ENCODE measurements at regions not wholly inside any gene's neighbourhood (a gene's known extent, or its start where the extent isn't known, plus 50 kb on each side); places are given as distances from the start of the nearest gene placed in this dataset.

DNA sequence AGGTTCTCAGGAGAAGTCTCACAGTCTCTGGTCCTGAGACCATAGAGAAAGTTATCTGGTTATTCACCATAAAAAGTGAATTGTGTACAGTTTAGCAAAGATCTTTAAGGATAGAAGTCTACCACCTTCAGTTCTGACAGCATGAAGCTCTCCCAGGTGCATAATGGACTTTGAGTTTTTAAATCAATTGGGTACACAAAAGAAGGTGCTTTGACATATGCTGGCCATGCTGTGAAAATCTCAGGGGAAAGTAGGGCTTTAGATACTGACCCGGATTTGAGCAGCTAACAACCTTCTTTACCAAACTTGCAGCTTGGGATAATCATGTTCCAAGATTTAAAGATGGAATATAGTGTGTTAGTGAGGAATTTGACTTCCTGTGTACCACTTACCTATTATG, 264.2 kb downstream of the ZSWIM6 start:
- DNase-seq (ENCODE audit: low spot score), result no peak

- DNase-seq (ENCODE audit: low spot score), result no peak
Observed at GRCh38 chr5:61597684-61598083, 265.6 kb downstream of the ZSWIM6 start.

DNA sequence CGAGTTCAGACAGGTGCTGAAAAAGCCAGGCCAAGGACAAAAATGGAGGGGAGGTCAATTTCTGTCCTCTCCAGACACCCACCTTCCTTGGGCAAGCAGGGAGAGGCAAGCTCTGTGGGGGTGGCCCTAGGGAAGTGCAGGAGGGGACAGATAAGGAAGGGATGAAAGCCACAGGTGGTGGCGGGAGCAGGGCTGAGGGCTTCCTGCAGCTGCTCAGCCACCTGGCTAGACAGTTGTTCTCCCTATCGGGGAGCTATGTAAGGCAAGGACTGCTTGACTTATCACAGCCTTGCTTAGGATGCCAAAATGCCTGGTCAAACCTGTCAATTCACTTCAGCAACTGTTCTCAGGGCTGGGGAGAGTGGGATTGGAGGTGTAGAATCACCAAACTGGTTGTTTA, 266.1 kb downstream of the ZSWIM6 start:
- no peak for DNase-seq (ENCODE audit: low spot score)

GRCh38 chr5:61599370-61600122, 267.5 kb downstream of the ZSWIM6 start:
- DNase-seq (ENCODE audit: low spot score), result no peak

GRCh38 chr5:61600123-61600444, 268.0 kb downstream of the ZSWIM6 start:
- DNase-seq (ENCODE audit: low spot score), result no peak

GRCh38 chr5:61600945-61601511, 269.0 kb downstream of the ZSWIM6 start:
- no peak for DNase-seq (ENCODE audit: low spot score)

DNA sequence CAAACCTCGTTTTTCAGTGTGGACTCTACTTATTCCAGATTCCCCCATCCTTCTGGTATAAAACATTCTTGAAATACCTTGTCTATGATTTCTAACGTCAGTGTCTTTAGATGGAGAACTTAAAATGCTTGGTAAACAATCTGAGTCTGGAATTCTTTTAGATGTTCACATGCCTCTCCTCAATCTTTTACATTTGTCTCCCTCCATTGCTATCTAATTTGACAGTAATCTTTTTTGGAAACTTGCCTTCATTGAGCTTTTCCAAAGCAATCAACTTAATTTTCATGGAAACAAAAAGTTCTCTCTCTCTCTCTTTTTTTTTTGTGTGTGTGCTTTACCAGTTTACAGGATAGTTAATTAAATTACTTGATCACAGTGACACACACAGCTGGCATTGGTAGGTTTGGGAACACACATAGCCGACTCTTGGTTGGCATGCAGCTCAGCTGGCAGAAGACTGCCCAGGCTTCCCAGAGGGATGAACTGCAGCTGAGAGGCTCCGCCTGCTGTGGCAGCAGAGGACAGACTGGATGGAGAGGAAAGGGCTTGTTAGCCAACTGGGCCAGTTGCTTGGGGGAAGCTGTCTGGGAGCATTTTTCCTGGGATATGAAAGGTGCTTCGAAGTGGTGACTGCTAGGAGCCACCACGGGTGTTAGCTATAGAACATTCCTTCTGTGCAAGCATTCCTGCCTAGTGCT, 271.3 kb downstream of the ZSWIM6 start:
- DNase-seq (ENCODE audit: low spot score), result peak; percentile 31

DNA sequence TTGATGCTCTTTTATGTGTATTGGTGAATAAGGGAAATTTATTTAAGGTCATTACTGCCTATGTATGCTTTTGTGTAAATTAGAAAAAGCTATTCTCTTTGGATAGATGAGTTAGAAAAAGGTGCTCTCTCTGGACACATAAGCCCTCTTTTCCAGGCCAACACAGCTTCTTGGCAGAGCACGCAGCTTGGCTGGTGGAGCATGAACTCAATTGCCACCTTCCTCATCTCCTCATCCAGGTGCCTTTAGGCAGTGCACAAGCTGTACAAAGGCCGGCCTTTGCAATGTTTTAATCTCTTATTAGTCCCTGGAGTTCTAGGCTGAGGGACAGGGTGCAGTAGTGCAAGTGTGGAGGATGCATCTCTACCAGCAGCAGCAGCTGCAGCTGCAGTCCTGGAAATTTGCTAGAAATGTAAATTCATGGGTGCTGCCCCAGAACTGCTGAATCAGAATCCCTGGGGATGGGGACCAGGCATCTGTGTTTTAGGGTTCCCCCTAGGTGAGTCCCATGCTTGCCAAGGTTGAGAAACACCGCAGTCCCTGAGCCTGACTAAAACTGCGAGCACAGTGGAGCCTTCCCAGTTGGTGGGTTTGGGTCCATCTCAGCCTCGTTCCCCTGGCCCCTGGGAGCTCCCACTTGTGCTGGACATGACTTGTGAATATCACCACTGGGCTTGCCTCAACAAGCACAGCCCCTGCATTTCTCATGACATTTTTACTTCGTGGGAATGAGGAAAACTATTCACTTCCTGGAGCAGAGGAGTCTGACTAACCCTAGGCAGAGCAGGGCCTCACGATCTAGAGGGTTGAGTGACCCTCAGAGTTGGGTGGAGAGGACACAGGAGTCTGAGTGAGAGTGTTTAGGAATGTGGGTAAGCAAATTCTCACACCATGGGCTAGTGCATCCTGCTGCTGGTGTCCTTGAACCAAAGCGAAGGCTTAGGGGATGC, 272.3 kb downstream of the ZSWIM6 start:
- no peak for DNase-seq (ENCODE audit: low spot score)

DNA sequence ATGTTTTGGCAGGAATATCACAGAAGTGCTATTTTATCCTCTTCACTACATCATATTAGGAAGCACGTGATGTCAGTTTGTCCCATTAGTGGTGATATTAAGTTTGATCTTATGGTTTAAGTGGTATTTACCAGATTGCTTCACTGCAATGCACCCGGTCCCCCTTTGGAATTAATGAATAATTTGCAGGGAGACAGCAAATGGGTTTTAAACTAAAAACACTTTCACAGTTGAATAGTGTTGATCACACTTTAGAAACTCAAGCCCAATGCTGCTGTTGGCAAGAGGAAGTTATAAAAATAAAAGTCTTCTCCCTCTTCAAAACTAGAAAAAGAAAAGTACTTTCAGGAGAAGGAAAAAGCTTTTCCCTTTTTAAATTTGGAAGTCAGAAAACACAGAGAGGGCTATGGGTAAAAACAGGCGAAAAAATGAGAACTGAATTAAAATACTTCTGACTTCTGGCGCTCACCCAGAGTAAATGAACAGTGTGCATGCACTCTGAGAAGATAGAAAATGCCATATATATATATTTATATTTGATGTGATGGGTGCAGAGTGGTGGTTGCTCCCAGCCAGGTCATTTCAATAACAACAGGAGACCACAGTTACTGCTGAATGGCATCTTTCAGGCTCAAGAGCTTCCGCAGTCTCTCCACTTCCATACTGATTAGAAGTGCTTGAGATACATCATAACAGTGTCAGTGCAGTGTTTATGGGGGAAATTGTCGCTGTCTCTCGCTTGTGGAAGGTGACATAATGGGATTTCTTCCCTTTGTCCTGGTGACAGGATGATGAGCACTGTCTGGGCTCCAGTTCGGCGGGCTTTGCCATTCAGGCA, 278.0 kb downstream of the ZSWIM6 start:
- no peak for DNase-seq (ENCODE audit: low spot score)

DNA sequence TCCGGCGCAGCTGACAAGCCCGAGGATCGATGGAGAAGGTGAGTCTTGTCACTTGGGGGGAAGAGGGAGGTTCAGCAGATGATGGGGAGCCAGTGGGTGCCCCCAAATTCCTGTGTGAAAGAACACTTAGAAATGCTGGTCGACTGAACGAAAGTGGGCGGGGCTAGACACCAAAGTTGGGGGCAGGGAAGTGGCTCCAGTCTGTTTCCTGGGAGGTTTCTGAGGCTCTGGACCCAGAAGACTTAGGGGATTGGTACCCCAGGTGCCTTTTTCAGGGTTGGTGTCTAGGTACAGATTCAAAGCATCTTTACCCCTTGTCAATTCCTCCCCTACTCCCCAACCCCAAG, 278.6 kb downstream of the ZSWIM6 start:
- DNase-seq (ENCODE audit: low spot score), result no peak

DNA sequence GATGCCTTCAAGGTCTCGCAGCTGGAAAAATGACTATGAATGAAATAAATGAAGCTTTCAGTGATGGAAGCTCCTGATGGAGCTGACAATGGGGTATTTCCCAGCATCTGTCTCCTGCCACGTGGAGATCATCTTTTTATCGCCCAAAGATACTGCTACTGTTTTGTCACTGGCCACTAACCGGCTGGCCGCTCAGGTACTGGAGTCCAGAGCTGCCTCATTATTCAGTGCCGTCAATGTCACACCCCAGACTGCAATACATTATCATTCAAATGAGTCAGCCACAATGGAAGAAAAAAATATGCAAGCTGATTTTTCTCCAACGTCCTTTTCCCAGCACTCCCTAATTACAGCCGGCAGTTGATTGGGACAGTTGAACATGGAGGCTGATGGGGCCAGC, 280.4 kb downstream of the ZSWIM6 start:
- DNase-seq (ENCODE audit: low spot score), result no peak

DNA sequence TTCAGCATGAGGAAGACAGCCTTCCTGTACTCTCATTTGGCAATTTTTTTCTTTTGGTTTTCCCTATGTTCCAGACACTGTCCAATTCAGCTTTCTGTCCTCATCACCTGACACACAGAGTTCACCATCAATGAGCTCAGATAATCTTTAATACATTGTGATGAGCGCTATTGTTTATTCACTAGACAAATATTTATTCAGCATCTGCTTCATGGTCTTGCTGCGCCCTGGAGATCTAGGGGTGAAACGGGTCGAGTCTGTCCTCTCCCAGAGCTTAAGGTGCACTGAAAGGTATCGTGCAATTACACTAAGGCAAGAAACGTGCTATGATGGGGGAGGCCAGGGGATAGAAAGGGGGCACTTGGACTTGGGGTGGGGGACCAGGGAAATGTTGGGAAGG, 281.6 kb downstream of the ZSWIM6 start:
- no peak for DNase-seq (ENCODE audit: low spot score)

GRCh38 chr5:61614606-61615005, 282.5 kb downstream of the ZSWIM6 start:
- DNase-seq (ENCODE audit: low spot score), result no peak

DNA sequence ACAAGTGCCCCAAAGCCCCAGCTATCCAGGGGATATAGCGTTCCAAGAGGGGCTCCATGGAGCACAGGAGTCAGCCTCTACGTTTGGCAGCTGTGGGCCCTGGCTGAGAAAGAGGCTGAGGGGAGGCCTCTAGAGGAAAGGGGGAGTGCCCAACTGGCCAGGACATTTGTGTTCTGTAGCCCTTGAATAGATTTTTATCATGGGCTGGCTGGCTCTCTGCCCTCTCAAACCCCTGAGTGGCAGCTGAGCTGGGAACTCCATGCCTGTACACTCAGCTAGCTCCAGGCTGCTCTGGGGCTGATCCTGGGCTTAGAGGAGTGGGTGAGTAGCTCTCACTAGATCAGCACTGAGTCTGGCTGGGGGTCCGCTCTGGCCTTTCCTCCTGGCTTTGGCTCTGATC, 285.0 kb downstream of the ZSWIM6 start:
- DNase-seq (ENCODE audit: low spot score), result no peak

DNA sequence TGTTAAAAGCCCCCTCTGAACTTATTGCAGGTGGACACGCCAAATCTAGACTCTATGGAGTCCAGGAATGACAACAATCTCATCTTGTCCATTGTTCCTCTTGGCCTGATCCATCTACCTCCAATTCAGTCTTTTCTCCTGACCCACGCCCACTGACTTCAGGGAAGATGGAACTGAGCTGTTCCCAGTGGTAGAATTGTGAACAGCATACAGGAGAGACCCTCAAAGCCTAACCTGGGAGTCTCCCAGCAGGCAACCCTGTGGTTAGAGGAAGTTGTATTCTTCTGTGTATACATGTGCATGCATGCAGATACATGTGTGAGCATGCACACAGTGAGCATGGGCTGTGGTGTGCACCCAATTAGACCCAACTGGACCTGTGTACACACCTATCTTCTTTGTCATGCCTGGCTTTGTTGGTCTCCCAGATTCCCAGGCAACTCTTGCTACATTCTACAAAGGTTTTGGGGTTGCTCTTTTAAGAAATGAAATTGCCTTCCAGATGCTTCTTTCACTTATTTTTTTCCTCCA, 286.0 kb downstream of the ZSWIM6 start:
- no peak for DNase-seq (ENCODE audit: low spot score)

GRCh38 chr5:61618577-61618976, 286.5 kb downstream of the ZSWIM6 start:
- no peak for DNase-seq (ENCODE audit: low spot score)

DNA sequence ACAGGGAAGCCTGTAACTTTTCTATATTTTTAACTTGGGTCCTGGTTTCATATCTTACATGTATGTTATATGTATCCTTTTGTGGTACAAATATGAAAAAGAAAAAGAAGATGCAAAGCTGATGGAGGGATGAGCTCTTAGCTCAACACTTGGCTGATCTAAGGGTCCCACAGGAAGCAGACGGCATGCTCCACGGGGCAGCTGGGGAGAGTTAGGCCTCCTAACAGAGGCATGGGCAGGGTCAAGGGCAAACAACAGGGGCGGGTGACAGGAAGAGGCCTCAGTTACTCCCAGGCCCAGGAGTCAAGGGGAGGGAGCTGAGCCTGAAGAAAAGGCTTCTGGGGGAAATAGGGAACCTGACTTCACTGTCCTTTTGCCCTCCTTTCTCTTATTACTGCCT, 287.2 kb downstream of the ZSWIM6 start:
- no peak for DNase-seq (ENCODE audit: low spot score)

DNA sequence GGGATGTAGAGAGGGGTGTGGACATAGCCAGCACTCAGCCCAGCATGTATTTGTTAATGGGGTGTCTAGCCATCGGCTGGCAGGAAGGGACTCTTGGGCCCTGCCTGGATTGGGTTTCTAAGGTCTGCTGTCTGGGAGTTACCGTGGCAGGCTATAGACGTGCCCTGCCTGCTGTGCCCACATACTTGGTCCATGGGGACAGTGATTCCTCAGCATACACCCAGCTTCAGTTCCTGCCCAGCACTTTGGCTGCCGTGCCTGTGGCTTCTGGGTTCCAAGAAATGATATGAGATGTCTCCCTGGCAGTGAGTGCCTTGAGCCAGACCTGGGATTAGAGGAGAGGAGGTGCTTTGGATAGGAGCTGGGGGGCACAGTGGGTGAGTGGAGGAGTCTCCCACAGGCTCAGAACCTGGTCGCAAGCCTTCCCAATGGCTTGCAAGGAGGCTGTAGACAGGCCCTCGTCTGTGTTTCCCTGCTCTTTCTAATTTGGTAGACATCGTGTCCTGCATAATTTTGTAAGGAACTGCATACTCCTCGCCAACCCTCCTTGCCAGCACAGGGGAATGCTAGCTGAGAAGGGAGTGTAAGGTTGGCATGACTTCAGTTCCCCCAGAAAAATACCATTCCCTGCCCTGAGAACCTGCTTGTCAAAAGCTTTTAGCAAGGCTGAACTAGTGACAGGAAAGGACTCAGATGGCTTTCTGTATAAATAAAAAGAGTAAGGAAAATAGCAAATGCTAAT, 287.9 kb downstream of the ZSWIM6 start:
- no peak for DNase-seq (ENCODE audit: low spot score)

DNA sequence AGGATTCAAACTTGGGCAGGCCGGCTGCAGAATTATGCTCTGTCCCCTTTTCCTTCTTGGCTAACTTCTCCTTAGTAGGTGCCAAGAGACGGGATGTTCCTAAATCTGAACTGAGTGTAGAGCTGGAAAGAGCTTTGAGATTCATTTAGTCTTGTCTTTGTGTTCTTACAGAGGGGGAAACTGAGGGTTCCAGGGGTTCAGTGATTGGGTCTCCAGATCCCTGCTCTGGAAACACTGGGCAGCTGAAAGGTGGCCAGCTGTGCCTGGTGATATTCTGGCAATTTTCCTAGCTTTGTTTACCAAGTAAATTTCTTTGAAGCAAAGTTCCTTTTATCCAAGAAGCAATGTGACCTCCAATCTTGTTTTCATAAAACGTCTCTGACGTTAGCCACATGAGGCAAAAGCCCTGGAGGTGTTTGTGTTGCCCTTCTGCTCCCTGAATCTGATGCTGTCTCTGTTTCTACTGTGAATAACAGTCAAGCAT, 288.7 kb downstream of the ZSWIM6 start:
- DNase-seq (ENCODE audit: low spot score), result no peak

GRCh38 chr5:61621202-61621650, 289.2 kb downstream of the ZSWIM6 start:
- DNase-seq (ENCODE audit: low spot score), result no peak
